ENCODE measurements at regions not wholly inside any gene's neighbourhood (a gene's known extent, or its start where the extent isn't known, plus 50 kb on each side); places are given as distances from the start of the nearest gene placed in this dataset.

- H3K4me3 ChIP-seq (ENCODE audit: low read length): no peak overlapping the region
- TF ChIP-seq CTCF (conservative IDR thresholded peaks at IDR 0.05; ENCODE audit: low read depth, low read length): no peak
- no peak for DNase-seq (ENCODE audit: low read depth)
Observed at GRCh38 chr19:31070146-31071065, 278.8 kb downstream of the TSHZ3 start.

GRCh38 chr19:31068268-31068667, 281.0 kb downstream of the TSHZ3 start:
- no peak for TF ChIP-seq CTCF (conservative IDR thresholded peaks at IDR 0.05; ENCODE audit: low read depth, low read length)
- DNase-seq (ENCODE audit: low read depth): no peak
- no peak overlapping the region for H3K4me3 ChIP-seq (ENCODE audit: low read length)

GRCh38 chr19:31066385-31066784, 282.9 kb downstream of the TSHZ3 start:
- no peak overlapping the region for H3K4me3 ChIP-seq (ENCODE audit: low read length)
- TF ChIP-seq CTCF (conservative IDR thresholded peaks at IDR 0.05; ENCODE audit: low read depth, low read length): no peak
- peak; percentile 72 for DNase-seq (ENCODE audit: low read depth)

- no peak for TF ChIP-seq CTCF (conservative IDR thresholded peaks at IDR 0.05; ENCODE audit: low read depth, low read length)
- H3K4me3 ChIP-seq (ENCODE audit: low read length): no peak overlapping the region
- no peak for DNase-seq (ENCODE audit: low read depth)
Observed at GRCh38 chr19:31064491-31064890, 284.7 kb downstream of the TSHZ3 start.

- H3K4me3 ChIP-seq (ENCODE audit: low read length): no peak overlapping the region
- no peak for DNase-seq (ENCODE audit: low read depth)
- no peak for TF ChIP-seq CTCF (conservative IDR thresholded peaks at IDR 0.05; ENCODE audit: low read depth, low read length)
Observed at GRCh38 chr19:31058676-31059340, 290.4 kb downstream of the TSHZ3 start.

- no peak for TF ChIP-seq CTCF (conservative IDR thresholded peaks at IDR 0.05; ENCODE audit: low read depth, low read length)
- no peak overlapping the region for H3K4me3 ChIP-seq (ENCODE audit: low read length)
- DNase-seq (ENCODE audit: low read depth): no peak
Observed at GRCh38 chr19:31057476-31057875, 291.8 kb downstream of the TSHZ3 start.
